ENCODE measurements at regions not wholly inside any gene's neighbourhood (a gene's known extent, or its start where the extent isn't known, plus 50 kb on each side); places are given as distances from the start of the nearest gene placed in this dataset.

DNA sequence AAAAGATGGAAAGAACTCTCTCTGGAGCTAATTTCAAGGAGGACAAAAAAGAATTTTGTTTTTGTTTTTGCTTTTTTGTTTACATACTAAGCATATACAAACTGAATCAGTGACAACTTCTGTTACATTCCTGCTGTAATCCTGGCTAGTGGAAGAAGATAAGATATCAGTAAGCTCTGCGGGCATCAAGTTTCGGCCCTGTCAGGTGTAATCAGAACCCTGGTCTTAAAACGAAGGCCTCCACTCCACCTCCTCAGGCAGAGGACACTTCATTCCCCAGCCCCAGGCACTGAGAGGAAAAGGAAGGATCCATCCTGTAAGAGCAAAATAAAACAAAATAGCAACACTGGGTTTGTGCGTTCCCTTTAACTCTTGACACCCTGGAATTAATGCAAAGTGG is 88.9 kb upstream of the ARHGAP29 start:
- no peak for DNase-seq
- intact Hi-C loops (cut with DNase I): no loop called here

DNA sequence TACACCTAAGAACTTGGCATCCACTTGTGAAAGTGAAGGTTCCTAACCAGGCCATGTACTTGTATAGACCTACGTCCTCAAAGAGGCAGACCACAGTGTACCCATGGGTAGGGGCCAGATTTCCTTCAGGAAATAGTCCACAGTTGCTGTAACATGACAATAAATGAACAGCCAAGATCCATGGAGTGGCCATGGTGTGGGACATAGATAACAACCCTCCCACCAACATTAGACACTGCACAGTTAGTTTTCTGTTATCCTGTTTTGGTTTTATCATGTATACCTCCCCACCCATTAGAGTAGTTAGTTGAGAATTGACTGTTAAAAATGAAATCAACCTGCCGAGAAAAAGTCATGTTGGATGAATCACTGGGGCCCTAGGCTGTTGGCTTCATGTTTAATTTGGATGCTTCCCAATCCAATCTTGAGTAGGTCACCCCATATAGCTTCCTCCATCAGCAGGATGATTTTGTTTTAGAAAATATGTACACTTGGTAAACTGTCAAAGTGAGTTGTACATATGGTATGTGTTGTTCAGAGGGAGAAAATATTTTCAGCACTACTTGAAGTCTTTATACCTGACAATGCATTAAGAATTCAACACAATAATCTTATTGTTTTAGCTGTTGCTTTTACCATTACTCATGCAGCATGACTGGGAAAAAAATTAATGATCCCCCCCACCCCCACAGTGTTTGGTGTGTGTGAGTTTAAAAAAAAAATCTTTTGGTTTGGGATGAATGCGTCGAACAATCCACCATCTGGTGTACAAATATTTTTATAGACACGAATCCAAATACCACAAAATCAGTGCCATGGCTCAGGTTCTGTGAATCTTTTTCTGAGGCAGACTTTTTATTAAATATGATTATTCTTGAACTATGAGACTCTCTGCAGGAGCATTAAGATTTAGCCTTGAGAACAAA is 88.3 kb upstream of the ARHGAP29 start:
- DNase-seq: no peak

DNA sequence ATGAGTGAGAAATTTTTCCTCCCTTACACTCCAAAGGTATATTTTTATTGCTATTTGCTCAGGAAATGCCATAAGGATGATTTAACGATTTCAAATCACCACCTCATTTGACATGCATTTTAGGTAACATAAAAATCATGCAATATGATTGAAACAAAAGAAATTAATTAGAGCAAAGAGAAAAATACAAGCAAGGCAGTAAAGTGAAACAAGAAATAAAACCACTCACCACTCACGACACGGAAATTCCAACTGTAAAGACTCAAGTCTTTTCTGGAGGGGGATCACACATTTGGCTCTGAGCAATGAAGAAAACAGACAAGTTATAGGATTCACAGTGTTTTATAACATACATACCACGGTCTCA is 86.8 kb upstream of the ARHGAP29 start:
- intact Hi-C loops (cut with DNase I): no loop called here

More for the DNA sequence above, 88.3 kb upstream of the ARHGAP29 start:
- intact Hi-C loops (cut with DNase I): no loop called here

DNA sequence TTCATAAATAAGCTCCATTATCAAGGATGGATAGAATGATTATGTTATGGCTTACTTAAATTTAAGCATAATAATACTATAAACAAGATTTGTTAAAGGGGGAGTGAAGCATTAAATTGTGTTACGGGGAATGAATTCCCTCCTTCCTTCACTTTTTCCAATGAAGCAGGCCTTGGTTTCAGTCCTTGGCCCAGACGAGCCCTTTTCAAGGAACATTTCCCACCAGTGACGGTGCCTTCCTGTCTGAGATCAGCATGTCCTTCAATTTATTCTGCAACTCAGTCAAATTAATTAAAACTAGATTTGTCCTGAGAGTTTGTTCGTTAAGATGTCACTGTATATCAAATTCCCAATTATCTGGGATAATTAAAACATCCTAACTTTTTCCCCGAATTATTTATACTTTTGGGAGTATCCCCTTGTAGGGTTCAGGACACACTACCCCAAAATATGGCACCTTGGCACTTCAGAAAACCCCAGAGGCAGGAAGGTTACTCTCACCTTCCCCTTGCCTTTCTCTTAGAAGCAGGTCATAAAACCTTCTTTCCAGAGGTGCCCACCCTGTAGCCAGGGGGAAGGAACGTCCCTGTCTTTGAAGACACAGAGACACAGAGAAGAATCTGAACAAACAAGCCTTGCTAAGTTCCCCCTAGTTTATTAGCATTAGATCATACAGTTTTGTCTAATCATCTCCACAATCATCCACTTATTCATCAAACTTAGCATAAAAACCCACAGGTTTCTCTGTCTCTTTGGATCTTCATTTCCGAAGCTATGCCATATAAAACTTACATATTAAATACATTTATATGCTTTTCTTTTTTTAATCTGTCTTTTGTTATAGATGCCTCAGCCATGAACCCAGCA is 86.2 kb upstream of the ARHGAP29 start:
- intact Hi-C loops (cut with DNase I): no loop called here
- DNase-seq: no peak

More for the DNA sequence above, 86.8 kb upstream of the ARHGAP29 start:
- no peak for DNase-seq

DNA sequence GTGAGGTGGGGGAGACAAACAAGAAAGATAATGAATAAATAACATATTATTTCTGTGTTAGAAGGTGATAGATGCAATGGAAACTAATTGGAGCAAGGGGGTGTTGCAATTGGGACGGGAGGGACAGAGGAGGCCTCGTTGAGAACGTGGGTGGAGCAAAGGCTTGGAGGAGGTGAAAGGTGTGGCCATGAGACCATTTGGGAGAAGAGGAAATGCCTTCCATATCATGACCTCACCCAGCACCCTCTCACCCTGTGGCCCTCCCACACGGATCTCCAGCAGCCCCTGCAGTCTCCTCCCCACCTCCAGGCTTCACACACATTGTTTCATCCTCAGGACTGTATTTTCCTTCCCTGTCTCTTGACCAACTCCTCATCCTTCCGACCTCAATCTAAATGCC is 85.3 kb upstream of the ARHGAP29 start:
- intact Hi-C loops (cut with DNase I): no loop called here

DNA sequence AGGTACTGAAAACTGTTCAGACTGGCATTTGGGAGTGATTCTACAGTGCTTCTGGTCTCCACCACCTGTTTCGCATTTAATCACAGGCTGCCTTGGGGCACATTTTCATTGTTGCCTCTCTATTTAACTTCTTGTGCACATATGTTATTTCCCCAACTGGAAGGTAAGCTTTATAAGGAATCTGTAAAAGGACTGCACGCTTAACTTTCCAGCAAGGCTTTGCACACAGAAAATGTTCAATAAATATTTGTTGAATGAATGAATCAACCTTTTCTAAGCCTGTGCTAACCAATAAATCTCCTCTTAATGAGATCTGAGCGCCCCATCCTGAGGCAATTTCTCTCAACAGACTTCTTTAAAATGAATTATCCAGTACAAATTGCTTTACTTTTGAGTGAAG is 84.3 kb upstream of the ARHGAP29 start:
- DNase-seq: no peak

More for the DNA sequence above, 85.3 kb upstream of the ARHGAP29 start:
- DNase-seq: no peak

DNA sequence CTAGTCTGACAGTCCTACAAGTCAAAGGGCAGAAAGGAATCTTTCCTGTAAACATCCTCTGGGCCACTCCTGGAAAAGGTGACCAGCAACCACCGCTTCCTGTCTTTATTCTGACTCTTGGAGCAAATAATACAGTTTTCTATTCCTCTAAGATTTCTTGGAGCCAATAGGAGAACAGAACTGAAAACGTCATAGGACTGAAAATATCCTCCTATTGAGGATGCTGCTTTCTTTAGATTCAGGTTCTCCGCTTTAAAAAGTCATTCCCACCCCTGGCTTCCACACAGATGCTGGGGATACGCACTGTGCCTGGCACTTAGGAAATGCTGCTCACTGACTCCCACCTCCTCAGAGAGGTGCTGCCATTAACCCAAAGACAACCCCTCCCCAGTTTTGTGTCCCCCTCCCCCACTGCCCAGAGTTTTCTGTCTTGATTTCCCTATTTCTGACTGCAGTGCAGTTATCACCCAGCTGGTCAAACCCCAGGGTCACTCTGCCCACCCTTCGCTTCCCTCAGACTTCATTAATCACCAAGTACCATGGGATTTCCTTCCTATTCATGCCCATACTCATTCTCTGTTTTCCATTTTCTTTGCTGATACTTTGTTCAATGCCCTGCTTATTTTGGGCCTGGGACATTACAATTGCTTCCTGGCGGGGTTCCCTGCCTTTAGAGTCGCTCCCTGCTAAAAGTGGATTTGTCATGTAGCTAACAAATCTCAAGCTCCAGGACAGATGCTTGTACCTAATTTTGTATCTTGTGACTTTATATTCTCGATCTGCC is 82.1 kb upstream of the ARHGAP29 start:
- intact Hi-C loops (cut with DNase I): no loop called here

More for the DNA sequence above, 84.3 kb upstream of the ARHGAP29 start:
- intact Hi-C loops (cut with DNase I): no loop called here

DNA sequence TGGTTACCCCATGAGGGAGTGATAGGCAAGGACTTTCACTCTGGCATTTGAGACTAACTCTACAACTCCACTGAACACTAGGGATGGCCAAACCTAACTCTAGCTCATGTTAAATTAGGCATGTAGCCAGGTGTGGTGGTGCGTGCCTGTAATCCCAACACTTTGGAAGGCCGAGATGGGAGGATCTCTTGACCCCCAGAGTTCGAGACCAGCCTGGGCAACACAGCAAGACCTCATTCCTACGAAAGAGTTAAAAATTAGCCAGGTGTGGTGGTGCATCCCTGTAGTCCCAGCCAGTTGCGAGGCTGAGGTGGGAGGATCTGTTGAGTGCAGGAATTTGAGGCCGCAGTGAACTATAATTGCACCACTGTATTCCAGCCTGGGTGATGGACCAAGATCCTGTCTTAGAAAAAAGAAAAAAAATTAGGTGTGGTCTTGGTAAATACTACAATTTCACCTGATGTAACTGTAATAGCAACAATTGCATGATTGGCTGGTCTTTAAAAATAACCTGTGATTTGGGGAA is 81.2 kb upstream of the ARHGAP29 start:
- no peak for DNase-seq
- intact Hi-C loops (cut with DNase I): no loop called here

More for the DNA sequence above, 82.1 kb upstream of the ARHGAP29 start:
- DNase-seq: peak in 2 of 10 donors; percentile 11 to 14

DNA sequence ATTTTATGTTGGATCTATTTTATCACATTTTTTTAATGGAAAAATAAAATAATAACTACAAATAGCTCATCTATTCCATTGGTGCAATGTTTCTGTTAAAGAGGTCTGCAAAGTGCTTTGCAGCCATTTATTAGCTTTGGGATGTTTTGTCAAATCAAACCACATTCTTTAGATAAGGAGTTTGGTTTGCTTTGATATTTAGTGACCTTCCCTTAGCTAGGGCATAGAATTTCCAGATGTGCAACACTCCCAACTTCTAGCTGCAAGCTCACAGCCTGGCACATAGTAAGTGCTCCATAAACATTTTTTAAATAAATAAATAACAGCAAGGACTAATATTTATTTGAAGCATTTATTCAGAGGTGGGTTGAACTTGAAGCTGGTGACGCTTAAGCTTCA is 80.4 kb upstream of the ARHGAP29 start:
- DNase-seq: no peak
- intact Hi-C loops (cut with DNase I): no loop called here

DNA sequence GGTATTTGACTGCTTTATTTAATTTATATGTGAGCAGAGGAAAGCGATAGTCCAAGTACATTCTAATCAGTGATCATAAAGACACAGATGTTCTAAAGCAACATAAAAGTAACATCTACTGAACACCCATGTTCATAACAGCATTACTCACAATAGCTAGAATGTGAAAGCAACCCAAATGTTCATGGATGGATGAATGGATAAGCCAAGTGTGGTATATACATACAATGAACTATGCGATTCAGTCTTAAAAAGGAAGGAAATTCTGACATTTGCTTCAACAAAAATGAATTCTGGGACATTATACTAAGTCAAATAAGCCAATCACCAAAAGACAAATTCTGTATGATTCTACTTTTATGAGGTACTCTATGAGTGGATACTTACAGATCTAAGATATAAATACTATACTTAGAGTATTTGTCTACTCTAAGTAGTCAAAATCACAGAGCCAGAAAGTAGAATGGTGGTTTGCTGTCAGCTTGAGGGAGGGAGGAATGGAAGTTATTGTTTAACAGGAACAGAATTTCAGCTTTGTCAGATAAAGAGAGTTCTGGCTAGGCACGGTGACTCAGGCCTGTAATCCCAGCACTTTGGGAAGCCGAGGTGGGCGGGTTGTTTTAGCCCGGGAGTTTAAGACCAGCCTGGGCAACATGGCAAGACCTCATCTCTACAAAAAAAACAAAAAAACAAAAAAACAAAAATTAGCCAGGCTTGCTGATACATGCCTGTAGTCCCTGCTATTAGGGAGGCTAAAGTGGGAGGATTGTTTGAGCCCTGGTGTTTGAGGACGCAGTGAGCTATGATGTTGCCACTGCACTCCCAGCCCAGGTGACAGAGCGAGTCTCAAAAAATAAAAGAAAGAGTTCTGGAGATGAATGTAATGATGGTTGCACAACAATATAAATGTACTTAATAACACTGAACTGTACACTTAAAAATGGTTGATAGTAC is 79.7 kb upstream of the ARHGAP29 start:
- DNase-seq: no peak
- intact Hi-C loops (cut with DNase I): no loop called here

DNA sequence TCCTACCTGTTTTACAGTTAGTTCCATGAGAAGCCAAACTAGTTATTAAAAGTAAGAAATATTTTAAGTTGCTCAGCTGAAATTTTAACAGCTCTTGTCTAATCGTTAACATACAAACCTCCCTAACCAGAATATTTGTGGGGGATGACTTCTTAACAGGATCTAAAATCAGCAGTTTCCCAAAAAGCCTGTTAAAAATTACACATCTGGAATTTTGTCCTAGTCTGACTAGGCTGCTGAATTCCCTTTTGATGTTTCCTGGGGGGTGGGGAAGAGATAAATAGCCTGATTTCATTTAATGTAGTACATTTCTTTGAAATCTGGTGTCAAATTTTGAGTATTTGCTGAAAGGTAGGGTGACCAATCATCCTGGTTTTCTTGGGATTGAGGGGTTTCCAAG is 78.8 kb upstream of the ARHGAP29 start:
- intact Hi-C loops (cut with DNase I): no loop called here
- DNase-seq: no peak

DNA sequence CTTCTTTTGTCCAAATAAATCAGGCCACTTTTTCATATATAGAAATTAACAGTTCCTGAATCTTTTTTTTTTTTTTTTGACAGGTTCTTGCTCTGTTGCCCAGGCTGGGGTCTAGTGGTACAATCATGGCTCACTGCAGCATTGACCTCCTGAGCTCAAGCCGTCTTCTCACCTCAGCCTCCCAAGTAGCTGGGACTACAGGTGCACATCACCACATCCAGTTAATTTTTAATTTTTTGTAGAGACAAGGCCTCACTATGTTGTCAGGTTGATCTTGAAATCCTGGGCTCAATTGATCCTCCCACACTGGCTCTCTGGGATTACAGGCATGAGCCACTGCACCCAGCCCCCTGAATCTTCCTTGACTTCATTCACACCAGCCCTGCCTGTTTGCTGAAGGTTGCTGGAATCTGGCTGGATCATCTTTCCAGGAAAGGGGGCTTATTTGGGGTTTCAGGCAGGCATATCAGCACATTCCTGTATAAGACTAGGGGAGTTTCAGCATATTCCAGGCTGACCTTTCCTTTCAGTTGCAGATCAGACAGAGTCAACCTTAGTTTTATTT is 78.2 kb upstream of the ARHGAP29 start:
- intact Hi-C loops (cut with DNase I): no loop called here
- DNase-seq: no peak

DNA sequence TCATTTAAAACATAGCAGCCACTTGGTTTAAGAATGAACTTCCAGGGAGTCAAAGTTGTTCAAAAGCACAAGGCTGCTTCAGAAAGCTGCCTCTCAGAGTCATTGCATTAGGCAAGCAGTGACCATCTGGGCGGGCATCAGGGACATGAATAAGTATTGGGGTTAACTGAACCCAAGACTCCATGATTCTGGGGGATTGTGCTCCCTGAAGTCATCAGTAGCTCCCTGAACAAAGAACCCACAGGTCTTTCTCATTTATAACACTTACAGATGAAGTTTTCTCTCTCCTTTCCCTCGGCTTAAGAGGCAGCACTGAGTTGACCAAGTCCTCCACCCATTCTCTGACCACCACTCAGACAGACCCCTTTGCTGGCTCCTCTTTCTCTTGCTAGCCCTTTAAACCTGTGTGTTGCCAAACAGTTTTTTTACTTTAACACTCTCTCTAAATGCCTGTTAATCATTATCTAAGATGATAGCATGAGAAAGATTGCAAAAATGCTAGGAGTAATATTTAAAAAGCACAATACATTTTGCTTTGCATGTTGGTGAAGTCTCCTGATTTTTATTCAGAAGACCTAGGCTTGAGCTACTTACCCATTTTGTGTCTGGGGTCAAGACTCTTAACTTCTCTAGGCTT is 77.0 kb upstream of the ARHGAP29 start:
- intact Hi-C loops (cut with DNase I): no loop called here

DNA sequence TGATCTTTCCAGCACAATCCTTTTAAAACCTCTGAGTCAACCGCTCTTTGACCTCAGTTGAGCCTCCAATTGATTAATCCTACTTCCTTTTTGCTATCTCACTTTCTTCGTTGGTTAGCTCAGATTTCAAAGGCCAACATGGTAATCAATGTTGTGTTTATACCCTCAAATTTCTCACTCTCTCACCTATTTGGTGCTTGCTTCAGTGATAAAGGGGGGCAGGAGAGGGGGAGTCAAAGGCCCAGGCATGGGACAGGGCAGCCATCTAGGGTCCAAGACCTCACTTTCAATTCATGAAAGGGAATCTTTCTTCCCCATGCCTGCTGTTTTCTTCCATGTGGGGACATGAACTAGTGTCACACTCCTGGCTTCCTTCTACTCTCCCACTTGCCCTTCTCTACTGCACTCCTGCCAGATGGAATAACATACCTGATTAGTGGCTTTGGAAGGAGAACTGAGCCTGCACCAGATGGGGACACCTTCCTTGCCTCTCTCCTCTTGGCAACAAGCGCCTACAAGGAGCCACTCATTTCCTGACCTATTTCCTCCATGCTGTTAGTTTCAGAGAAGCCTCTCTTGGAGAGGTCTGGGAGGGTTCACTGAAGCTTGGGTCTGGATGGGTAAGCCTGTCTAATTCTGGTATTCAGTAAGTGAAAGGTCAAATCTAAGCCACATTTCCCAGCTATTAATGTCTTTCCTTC is 73.3 kb upstream of the ARHGAP29 start:
- intact Hi-C loops (cut with DNase I): no loop called here
- DNase-seq: no peak

More for the DNA sequence above, 77.0 kb upstream of the ARHGAP29 start:
- no peak for DNase-seq

DNA sequence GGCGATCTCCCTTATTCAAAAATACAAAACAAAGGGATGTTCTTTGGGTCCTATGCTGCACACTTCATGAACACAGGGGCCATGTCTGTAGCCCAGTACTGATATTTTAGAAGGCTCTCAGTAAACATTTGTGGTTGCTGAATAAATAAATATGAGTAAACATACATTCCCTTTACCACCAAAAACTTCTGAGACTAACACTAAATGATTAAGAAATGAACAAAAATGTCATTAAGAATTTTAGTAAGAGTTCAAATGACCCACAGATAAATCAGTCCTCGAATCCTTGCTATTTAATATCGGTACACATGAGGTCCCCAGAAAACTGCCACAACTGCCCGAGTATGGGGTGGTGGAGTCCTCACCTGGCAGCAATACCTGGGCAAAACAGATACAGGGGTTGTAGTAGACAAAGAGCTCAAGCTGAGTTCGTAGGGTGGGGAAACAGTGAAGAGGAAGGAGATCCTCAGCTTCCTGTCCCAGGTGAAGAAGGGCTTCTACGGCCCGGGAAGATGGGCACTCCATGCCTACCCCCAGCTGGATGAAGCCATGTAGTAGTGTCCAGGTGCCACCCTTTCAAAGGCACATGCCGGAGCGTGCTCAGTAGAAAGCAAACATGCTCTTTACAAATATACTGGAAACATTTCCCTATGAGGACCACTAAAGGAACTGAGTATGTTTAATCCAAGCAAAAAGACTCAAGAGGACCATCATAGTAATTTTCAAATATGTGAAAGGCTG is 72.6 kb upstream of the ARHGAP29 start:
- intact Hi-C loops (cut with DNase I): no loop called here
- no peak for DNase-seq

DNA sequence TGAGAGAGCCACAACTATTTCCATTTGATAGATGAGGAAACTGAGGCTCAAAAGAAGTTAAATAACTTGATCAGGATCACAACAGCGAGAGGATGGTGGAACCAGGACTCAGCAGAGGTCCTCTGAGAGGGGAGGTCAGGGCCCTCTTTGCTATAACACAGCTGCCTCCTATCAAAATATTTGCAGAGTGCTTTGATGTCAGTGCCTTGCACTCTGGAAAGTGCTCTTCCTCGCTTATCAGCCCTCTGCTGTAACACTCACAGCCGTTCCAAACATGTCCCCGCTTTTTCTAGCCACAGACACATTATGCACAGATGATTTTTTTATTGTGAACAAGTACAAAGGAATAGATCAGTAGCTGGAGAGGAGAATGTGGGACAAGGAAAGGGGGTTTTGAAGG is 71.8 kb upstream of the ARHGAP29 start:
- DNase-seq: no peak
- intact Hi-C loops (cut with DNase I): no loop called here

DNA sequence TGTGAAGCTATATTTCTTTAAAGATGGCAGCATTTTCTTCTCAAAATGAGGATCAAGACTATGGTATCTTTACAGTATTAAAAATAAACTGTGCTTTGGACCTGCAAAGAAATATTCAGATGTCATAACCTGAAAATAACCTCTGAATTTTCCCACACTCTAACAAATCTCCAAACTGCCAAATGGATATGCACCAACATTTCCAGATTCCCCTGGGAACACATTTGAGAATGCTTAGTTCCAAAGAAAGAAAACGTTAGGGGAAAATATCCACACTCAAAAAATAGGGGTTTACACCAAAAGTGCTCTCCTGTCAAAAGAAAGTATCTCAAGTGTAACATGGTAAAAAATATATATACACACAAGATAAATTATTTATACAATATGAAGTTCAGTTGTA is 69.1 kb upstream of the ARHGAP29 start:
- no peak for DNase-seq
- intact Hi-C loops (cut with DNase I): no loop called here
